ENCODE measurements at regions not wholly inside any gene's neighbourhood (a gene's known extent, or its start where the extent isn't known, plus 50 kb on each side); places are given as distances from the start of the nearest gene placed in this dataset.

GRCh38 chr1:98385652-98386051 lies 275.9 kb upstream of the SNX7 start:
- TF ChIP-seq, protein P1, sequence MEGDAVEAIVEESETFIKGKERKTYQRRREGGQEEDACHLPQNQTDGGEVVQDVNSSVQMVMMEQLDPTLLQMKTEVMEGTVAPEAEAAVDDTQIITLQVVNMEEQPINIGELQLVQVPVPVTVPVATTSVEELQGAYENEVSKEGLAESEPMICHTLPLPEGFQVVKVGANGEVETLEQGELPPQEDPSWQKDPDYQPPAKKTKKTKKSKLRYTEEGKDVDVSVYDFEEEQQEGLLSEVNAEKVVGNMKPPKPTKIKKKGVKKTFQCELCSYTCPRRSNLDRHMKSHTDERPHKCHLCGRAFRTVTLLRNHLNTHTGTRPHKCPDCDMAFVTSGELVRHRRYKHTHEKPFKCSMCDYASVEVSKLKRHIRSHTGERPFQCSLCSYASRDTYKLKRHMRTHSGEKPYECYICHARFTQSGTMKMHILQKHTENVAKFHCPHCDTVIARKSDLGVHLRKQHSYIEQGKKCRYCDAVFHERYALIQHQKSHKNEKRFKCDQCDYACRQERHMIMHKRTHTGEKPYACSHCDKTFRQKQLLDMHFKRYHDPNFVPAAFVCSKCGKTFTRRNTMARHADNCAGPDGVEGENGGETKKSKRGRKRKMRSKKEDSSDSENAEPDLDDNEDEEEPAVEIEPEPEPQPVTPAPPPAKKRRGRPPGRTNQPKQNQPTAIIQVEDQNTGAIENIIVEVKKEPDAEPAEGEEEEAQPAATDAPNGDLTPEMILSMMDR (IDR thresholded peaks at IDR 0.05; ENCODE audit: insufficient read depth, low read length), result no peak
- TF ChIP-seq POLR2AphosphoS5 (IDR thresholded peaks at IDR 0.05; ENCODE audit: low read depth) (no peak), GABPA (IDR thresholded peaks at IDR 0.05; ENCODE audit: low read depth) (no peak)
